ENCODE measurements at regions not wholly inside any gene's neighbourhood (a gene's known extent, or its start where the extent isn't known, plus 50 kb on each side); places are given as distances from the start of the nearest gene placed in this dataset.
"Not testable (repeated sequence)": the region's sequence is repeated elsewhere in the genome, so short reads cannot be mapped to it uniquely, and the experiment has no call there.

- no peaks in the 10 kb centered on the region for H3K4me1 ChIP-seq (ENCODE audit: insufficient read depth)
- WGBS, 3 donors, result 86 to 89% (median 88%) methylated on average over 4 of the region's 4 CpGs
- no peaks in the 10 kb centered on the region for H3K36me3 ChIP-seq
- H3K9me3 ChIP-seq, result no peaks in the 10 kb centered on the region
- TF ChIP-seq EP300 (IDR thresholded peaks at IDR 0.05), result no peak
- TF ChIP-seq CTCF (IDR thresholded peaks at IDR 0.05), result no peak
- TF ChIP-seq POLR2A (IDR thresholded peaks at IDR 0.05), result no peak
- no peaks in the 10 kb centered on the region for H3K27me3 ChIP-seq
- H3K27ac ChIP-seq, result no peak overlapping the region
- DNase-seq, result no peak
- intact Hi-C loops (cut with DNase I), result no loop called here
- no peak overlapping the region for H3K4me3 ChIP-seq
Measured at GRCh38 chr7:9391984-9392383, 958.6 kb downstream of the NXPH1 start.

GRCh38 chr7:9404386-9404785 lies 971.0 kb downstream of the NXPH1 start:
- DNase-seq; H3K36me3 ChIP-seq; H3K9me3 ChIP-seq; H3K4me3 ChIP-seq; H3K27me3 ChIP-seq; H3K27ac ChIP-seq; intact Hi-C loops (cut with DNase I); H3K4me1 ChIP-seq (ENCODE audit: insufficient read depth): not testable (repeated sequence)
- WGBS, 3 donors, result 93 to 96% (median 95%) methylated on average over 28 of the region's 28 CpGs

GRCh38 chr7:9407816-9408215 lies 974.4 kb downstream of the NXPH1 start:
- Histone ChIP-seq H3K36me3 (no peaks in the 10 kb centered on the region), H3K4me3 (no peak overlapping the region), H3K9me3 (no peaks in the 10 kb centered on the region), H3K27me3 (no peaks in the 10 kb centered on the region), H3K4me1 (ENCODE audit: insufficient read depth) (no peaks in the 10 kb centered on the region), H3K27ac (no peak overlapping the region)
- DNase-seq, result no peak
- WGBS, 3 donors, result 58 to 72% (median 61%) methylated on average over 4 of the region's 4 CpGs
- TF ChIP-seq EP300 (IDR thresholded peaks at IDR 0.05) (no peak), POLR2A (IDR thresholded peaks at IDR 0.05) (no peak), CTCF (IDR thresholded peaks at IDR 0.05) (no peak)
- intact Hi-C loops (cut with DNase I), result no loop called here

GRCh38 chr7:9453521-9453920 lies 1020.1 kb downstream of the NXPH1 start:
- WGBS, 3 donors, result 70 to 77% (median 75%) methylated on average over 4 of the region's 4 CpGs
- H3K27me3 ChIP-seq, result no peaks in the 10 kb centered on the region
- DNase-seq, result no peak
- H3K36me3 ChIP-seq, result no peaks in the 10 kb centered on the region
- no peak overlapping the region for H3K27ac ChIP-seq
- intact Hi-C loops (cut with DNase I), result no loop called here
- H3K9me3 ChIP-seq, result no peaks in the 10 kb centered on the region
- H3K4me1 ChIP-seq (ENCODE audit: insufficient read depth), result no peaks in the 10 kb centered on the region
- TF ChIP-seq POLR2A (IDR thresholded peaks at IDR 0.05) (no peak), CTCF (IDR thresholded peaks at IDR 0.05) (no peak), EP300 (IDR thresholded peaks at IDR 0.05) (no peak)
- no peak overlapping the region for H3K4me3 ChIP-seq

- Histone ChIP-seq H3K9me3 (no peaks in the 10 kb centered on the region), H3K4me1 (ENCODE audit: insufficient read depth) (no peaks in the 10 kb centered on the region), H3K4me3 (no peak overlapping the region), H3K27ac (no peak overlapping the region), H3K36me3 (no peaks in the 10 kb centered on the region), H3K27me3 (no peaks in the 10 kb centered on the region)
- DNase-seq, result no peak
- intact Hi-C loops (cut with DNase I), result loop anchor here in 1 of 4 donors (5.0 kb wide), 1 partner anchor 84 kb away; no protein-coding TSS in a partner anchor
- TF ChIP-seq EP300 (IDR thresholded peaks at IDR 0.05), result no peak
- TF ChIP-seq CTCF (IDR thresholded peaks at IDR 0.05), result no peak
- no peak for TF ChIP-seq POLR2A (IDR thresholded peaks at IDR 0.05)
Measured at GRCh38 chr7:9488555-9488954, 1055.1 kb downstream of the NXPH1 start.
